Transverse colon (tissue), 4 donors: ENCODE measurements at regions not wholly inside any gene's neighbourhood (a gene's known extent, or its start where the extent isn't known, plus 50 kb on each side); places are given as distances from the start of the nearest gene placed in this dataset.

ENCODE experiments used
- CTCF ChIP-seq, 5 experiments: fragments of 200-600 bp in 3 of 5; fragments of 450-650 bp in 2 of 5; sonication (generic) in 3 of 5; IDR thresholded peaks; 1 replicate in 2 of 5; 2 replicates in 3 of 5; pipeline ENCODE4 v1.5.1; 2016 to 2017; ENCODE audit warnings: antibody characterized with exemption in 5 of 5, inconsistent platforms in 3 of 5, mild to moderate bottlenecking in 2 of 5, moderate library complexity in 1 of 5
- EP300 ChIP-seq: sonication (generic); formaldehyde crosslinking; IDR thresholded peaks from one replicate; pipeline ENCODE4 v1.6.1; 2017; ENCODE audit warnings: antibody characterized with exemption, low read depth
- POLR2A ChIP-seq: fragments of 450-650 bp; IDR thresholded peaks from one replicate; pipeline ENCODE4 v1.6.1; 2016; ENCODE audit warnings: antibody characterized with exemption, mild to moderate bottlenecking, moderate library complexity
- POLR2AphosphoS5 ChIP-seq, 3 donors: sonication (generic); formaldehyde crosslinking; IDR thresholded peaks; one replicate each; pipeline ENCODE4 v1.6.1; 2016; ENCODE audit warnings: antibody characterized with exemption in 3 of 3

DNA sequence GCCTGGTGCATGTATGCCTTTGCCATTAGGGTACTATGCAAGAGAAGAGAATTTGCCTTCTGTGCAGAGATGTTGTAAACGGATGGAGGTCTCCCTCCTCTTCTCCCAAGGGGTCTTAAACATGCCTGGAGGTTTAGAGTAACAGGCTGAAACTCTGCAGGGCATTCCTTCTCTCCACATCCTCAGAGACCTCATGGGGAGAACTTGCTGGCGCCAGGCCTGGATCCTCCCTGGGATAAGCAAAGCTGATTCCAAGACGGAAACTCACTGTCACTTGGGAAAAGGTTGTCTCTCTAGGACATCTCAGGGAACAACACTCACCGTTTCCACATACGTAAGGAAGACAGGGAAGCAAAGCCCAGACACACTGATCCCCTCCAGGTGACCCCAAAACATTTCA, 76.9 kb upstream of the GPM6B start:
- TF ChIP-seq CTCF (IDR thresholded peaks at IDR 0.05) (no peak), EP300 (no peak), POLR2AphosphoS5 (IDR thresholded peaks at IDR 0.05) (no peak), POLR2A (no peak)
